ENCODE measurements at regions not wholly inside any gene's neighbourhood (a gene's known extent, or its start where the extent isn't known, plus 50 kb on each side); places are given as distances from the start of the nearest gene placed in this dataset.

DNA sequence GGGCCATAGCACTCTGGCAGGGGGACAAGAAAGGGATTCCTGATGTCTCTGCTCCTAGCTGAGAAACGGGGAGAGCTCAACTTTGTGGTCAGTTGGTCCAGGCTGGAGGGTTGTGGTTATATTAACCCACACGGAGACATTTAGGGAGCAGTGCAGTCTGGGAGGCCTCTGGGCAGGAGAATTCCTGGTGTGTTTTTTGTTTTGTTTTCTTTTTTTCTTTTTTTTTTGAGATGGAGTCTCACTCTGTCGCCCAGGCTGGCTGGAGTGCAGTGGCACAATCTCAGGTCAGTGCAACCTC lies 88.0 kb upstream of the SHISAL1 start:
- TF ChIP-seq, protein P1, sequence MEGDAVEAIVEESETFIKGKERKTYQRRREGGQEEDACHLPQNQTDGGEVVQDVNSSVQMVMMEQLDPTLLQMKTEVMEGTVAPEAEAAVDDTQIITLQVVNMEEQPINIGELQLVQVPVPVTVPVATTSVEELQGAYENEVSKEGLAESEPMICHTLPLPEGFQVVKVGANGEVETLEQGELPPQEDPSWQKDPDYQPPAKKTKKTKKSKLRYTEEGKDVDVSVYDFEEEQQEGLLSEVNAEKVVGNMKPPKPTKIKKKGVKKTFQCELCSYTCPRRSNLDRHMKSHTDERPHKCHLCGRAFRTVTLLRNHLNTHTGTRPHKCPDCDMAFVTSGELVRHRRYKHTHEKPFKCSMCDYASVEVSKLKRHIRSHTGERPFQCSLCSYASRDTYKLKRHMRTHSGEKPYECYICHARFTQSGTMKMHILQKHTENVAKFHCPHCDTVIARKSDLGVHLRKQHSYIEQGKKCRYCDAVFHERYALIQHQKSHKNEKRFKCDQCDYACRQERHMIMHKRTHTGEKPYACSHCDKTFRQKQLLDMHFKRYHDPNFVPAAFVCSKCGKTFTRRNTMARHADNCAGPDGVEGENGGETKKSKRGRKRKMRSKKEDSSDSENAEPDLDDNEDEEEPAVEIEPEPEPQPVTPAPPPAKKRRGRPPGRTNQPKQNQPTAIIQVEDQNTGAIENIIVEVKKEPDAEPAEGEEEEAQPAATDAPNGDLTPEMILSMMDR (conservative IDR thresholded peaks at IDR 0.05; ENCODE audit: low read length): no peak
- TF ChIP-seq EZH2phosphoT487 (IDR thresholded peaks at IDR 0.05; ENCODE audit: borderline replicate concordance, low read depth, low read length): no peak

Data from OCI-LY7 (cell line).